ENCODE measurements at regions not wholly inside any gene's neighbourhood (a gene's known extent, or its start where the extent isn't known, plus 50 kb on each side); places are given as distances from the start of the nearest gene placed in this dataset.
"Not testable (repeated sequence)": the region's sequence is repeated elsewhere in the genome, so short reads cannot be mapped to it uniquely, and the experiment has no call there.

GRCh38 chr14:59133709-59134108, 54.8 kb upstream of the DAAM1 start:
- 74 to 97% (median 85%) methylated on average over 3 to 4 of the region's 4 CpGs; no CpG with 5 or more reads in 1 of the 10 experiments for WGBS, 10 experiments
- Histone ChIP-seq H3K4me3 (no peak overlapping the region), H3K27ac (no peak overlapping the region), H3K4me1 (replicated peaks in 1 of 2) (peaks cover 5 to 8% of the 10 kb centered on the region in 2 donors)
- ATAC-seq (replicated peaks in 6 of 8), result no peak
- in situ Hi-C loops (cut with MboI; ENCODE audit: low pct_unique_long_range_greater_than_20kb in 2 of 9, low sequenced_read_pairs in 9 of 9, unreplicated experiment in 9 of 9), result loop anchor here in 6 of 9 experiments (10.0 to 25.0 kb wide), 3 partner anchors 301 to 329 kb away; partner anchors contain the start of gene GPR135 (in 1 of the 6)

- in situ Hi-C loops (cut with MboI; ENCODE audit: low pct_unique_long_range_greater_than_20kb in 2 of 9, low sequenced_read_pairs in 9 of 9, unreplicated experiment in 9 of 9), result loop anchor here in 6 of 9 experiments (10.0 to 25.0 kb wide), 3 partner anchors 300 to 328 kb away; partner anchors contain the start of gene GPR135 (in 1 of the 6)
- no peak overlapping the region for H3K27ac ChIP-seq
- H3K4me1 ChIP-seq (replicated peaks in 1 of 2), result peaks cover 4 to 5% of the 10 kb centered on the region in 2 donors
- H3K4me3 ChIP-seq, result no peak overlapping the region
- 0 to 87% (median 65%) methylated on average over 1 to 3 of the region's 3 CpGs; no CpG with 5 or more reads in 2 of the 10 experiments for WGBS, 10 experiments
- ATAC-seq (replicated peaks in 6 of 8), result no peak
Measured at GRCh38 chr14:59134307-59134706, 54.2 kb upstream of the DAAM1 start.

GRCh38 chr14:59137256-59137655, 51.2 kb upstream of the DAAM1 start:
- WGBS, 10 experiments, result 29 to 100% (median 93%) methylated on average over 1 to 3 of the region's 3 CpGs; no CpG with 5 or more reads in 2 of the 10 experiments
- in situ Hi-C loops (cut with MboI; ENCODE audit: low pct_unique_long_range_greater_than_20kb in 2 of 9, low sequenced_read_pairs in 9 of 9, unreplicated experiment in 9 of 9), result loop anchor here in 6 of 9 experiments (10.0 to 25.0 kb wide), 3 partner anchors 298 to 325 kb away; partner anchors contain the start of gene GPR135 (in 1 of the 6)
- Histone ChIP-seq H3K27ac (no peak overlapping the region), H3K4me3 (no peak overlapping the region), H3K4me1 (replicated peaks in 1 of 2) (peaks cover 4 to 6% of the 10 kb centered on the region in 2 donors)
- no peak for ATAC-seq (replicated peaks in 6 of 8)

- WGBS, 10 experiments, result 67 to 100% (median 90%) methylated on average over 1 to 4 of the region's 5 CpGs; no CpG with 5 or more reads in 2 of the 10 experiments
- not testable (repeated sequence) for H3K4me3 ChIP-seq; H3K27ac ChIP-seq; ATAC-seq (replicated peaks in 6 of 8); H3K4me1 ChIP-seq (replicated peaks in 1 of 2)
- in situ Hi-C loops (cut with MboI; ENCODE audit: low pct_unique_long_range_greater_than_20kb in 2 of 9, low sequenced_read_pairs in 9 of 9, unreplicated experiment in 9 of 9), result loop anchor here in 6 of 9 experiments (10.0 to 25.0 kb wide), 3 partner anchors 296 to 324 kb away; partner anchors contain the start of gene GPR135 (in 1 of the 6)
Measured at GRCh38 chr14:59138576-59138975, 49.9 kb upstream of the DAAM1 start.
